ENCODE measurements at regions not wholly inside any gene's neighbourhood (a gene's known extent, or its start where the extent isn't known, plus 50 kb on each side); places are given as distances from the start of the nearest gene placed in this dataset.

- no peak for TF ChIP-seq POLR2AphosphoS5 (IDR thresholded peaks at IDR 0.05; ENCODE audit: low read depth)
- no peak for TF ChIP-seq CTCF (conservative IDR thresholded peaks at IDR 0.05; ENCODE audit: low read depth in 2 of 2)
- no peak for TF ChIP-seq EZH2 (IDR thresholded peaks at IDR 0.05; ENCODE audit: low read depth, unreplicated experiment)
These were observed 119.8 kb downstream of the OAT start for GRCh38 chr10:124298891-124299290.
